ENCODE measurements at regions not wholly inside any gene's neighbourhood (a gene's known extent, or its start where the extent isn't known, plus 50 kb on each side); places are given as distances from the start of the nearest gene placed in this dataset.
"Not testable (repeated sequence)": the region's sequence is repeated elsewhere in the genome, so short reads cannot be mapped to it uniquely, and the experiment has no call there.

DNA sequence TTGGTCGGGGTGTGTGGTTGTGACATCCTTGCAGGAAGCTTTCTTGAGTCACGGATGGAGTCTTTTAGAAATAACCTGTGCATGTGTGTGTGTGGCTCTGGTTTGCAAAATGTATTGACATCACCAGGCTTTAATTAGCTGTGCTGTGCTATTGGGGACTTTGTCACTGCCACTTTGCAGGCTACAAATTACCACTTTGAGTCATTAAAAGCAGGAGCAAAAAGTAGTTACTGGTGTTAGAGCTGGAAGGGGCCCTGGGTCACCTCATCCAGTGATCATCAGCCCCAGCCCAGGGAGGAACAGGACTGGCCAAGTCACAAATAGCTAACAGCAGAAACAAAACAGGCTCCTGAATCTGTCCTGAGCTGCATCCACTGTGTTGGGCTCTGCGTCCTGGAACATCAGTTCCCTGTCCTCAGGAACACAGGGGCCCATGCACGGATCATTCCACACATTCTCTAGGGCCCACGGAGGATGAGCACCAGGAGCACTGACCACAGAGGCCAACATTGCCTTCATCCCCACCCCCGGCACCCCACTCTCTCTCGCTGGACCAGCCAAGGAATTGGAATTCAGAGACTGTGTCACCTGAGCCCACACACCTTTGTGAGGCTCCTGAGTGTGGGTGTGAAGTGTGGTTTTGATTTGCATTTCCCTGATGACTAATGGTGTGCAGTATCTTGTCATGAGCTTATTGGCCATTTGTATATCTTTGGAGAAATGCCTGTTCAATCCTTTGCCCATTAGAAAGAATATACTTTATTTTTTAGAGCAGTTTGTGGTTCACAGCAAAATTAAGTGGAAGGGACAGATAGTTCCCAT lies 280.1 kb upstream of the C1orf174 start:
- no peak overlapping the region for H3K9ac ChIP-seq
- no peaks in the 10 kb centered on the region for H3K79me2 ChIP-seq
- no peak overlapping the region for H3K4me3 ChIP-seq (ENCODE audit: low read depth, low read length)
- H3K36me3 ChIP-seq (ENCODE audit: control insufficient read depth, insufficient read depth, low read length): no peaks in the 10 kb centered on the region
- TF ChIP-seq, protein P1, sequence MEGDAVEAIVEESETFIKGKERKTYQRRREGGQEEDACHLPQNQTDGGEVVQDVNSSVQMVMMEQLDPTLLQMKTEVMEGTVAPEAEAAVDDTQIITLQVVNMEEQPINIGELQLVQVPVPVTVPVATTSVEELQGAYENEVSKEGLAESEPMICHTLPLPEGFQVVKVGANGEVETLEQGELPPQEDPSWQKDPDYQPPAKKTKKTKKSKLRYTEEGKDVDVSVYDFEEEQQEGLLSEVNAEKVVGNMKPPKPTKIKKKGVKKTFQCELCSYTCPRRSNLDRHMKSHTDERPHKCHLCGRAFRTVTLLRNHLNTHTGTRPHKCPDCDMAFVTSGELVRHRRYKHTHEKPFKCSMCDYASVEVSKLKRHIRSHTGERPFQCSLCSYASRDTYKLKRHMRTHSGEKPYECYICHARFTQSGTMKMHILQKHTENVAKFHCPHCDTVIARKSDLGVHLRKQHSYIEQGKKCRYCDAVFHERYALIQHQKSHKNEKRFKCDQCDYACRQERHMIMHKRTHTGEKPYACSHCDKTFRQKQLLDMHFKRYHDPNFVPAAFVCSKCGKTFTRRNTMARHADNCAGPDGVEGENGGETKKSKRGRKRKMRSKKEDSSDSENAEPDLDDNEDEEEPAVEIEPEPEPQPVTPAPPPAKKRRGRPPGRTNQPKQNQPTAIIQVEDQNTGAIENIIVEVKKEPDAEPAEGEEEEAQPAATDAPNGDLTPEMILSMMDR (IDR thresholded peaks at IDR 0.05): no peak
- H3K27me3 ChIP-seq (ENCODE audit: control insufficient read depth, insufficient read depth, low read length): no peaks in the 10 kb centered on the region
- no peak overlapping the region for H3K27ac ChIP-seq
- no peak overlapping the region for H3K4me2 ChIP-seq (ENCODE audit: low read length)
- no peaks in the 10 kb centered on the region for H3K9me3 ChIP-seq (ENCODE audit: control insufficient read depth, low read length)
- H2AFZ ChIP-seq: no peak overlapping the region
- no peaks in the 10 kb centered on the region for H3K4me1 ChIP-seq

DNA sequence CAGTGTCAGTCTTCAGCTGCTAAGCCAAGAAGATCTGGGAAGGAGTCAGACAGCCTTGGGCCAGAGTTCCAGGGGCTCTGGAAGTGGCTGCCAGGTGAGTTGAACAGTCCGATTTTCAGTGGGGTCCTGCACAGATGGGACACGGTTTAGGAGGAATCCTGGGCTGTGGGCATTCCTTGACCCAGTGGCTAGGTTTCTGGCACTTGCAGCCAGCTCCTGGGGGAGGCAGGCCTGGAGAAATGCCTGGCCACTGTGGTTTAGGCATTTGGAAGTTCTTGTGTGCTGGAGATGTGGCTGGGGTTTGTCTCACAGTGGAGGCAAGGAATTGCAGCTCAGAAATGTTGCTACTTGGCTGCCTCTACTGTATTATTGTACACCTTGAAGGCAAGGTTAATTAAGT lies 286.4 kb upstream of the C1orf174 start:
- not testable (repeated sequence) for H3K4me3 ChIP-seq (ENCODE audit: low read depth, low read length); H3K27me3 ChIP-seq (ENCODE audit: control insufficient read depth, insufficient read depth, low read length); H3K79me2 ChIP-seq; H3K27ac ChIP-seq; H2AFZ ChIP-seq; H3K9ac ChIP-seq; H3K36me3 ChIP-seq (ENCODE audit: control insufficient read depth, insufficient read depth, low read length); H3K4me1 ChIP-seq; H3K4me2 ChIP-seq (ENCODE audit: low read length); H3K9me3 ChIP-seq (ENCODE audit: control insufficient read depth, low read length)

DNA sequence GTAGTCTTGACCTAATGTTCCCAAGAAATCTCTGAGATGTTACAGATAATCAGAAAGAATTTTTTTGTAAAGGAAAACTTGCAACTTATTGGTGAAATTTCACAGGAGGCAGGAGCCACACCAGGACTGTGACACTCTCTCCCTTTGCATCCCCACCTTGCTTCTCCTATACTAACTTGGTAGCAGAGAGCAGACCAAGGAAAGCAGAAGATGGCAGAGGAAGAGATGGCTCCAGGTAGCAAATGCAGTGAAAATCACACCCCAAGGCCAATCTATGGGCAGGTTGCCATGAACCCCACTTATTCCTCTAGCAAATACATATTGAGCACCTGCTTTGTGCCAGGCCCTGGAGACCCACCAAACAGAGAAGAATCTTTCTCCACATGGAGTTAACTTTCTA lies 303.4 kb upstream of the C1orf174 start:
- H3K27me3 ChIP-seq (ENCODE audit: control insufficient read depth, insufficient read depth, low read length): peaks cover 3% of the 10 kb centered on the region
- no peak overlapping the region for H3K4me2 ChIP-seq (ENCODE audit: low read length)
- no peaks in the 10 kb centered on the region for H3K79me2 ChIP-seq
- H3K9ac ChIP-seq: no peak overlapping the region
- no peaks in the 10 kb centered on the region for H3K4me1 ChIP-seq
- TF ChIP-seq, protein P1 (IDR thresholded peaks at IDR 0.05): no peak
- H2AFZ ChIP-seq: no peak overlapping the region
- H3K4me3 ChIP-seq (ENCODE audit: low read depth, low read length): no peak overlapping the region
- no peak overlapping the region for H3K27ac ChIP-seq
- no peaks in the 10 kb centered on the region for H3K36me3 ChIP-seq (ENCODE audit: control insufficient read depth, insufficient read depth, low read length)
- H3K9me3 ChIP-seq (ENCODE audit: control insufficient read depth, low read length): no peaks in the 10 kb centered on the region

DNA sequence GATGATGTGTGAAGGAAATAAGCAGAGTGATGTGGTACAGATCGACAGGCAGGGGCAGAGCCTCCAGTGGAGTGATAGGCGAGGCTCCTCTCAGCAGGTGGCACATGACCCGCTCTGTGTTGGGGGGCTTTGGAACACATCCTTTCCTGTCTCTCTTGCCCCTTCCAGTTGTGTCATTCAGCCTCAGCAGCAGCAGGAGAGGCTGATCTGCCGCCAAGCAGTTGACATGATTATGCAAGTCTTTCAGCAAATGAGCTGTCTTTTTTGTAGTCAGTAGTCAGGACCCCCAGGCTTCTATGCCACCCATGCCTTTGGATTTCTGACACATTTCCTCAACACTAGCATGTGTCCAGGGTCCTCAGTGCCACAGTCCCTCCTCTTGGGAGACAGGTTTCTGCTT lies 307.1 kb upstream of the C1orf174 start:
- peaks cover 3% of the 10 kb centered on the region for H3K27me3 ChIP-seq (ENCODE audit: control insufficient read depth, insufficient read depth, low read length)
- TF ChIP-seq, protein P1 (IDR thresholded peaks at IDR 0.05): no peak
- no peak overlapping the region for H3K27ac ChIP-seq
- H3K9me3 ChIP-seq (ENCODE audit: control insufficient read depth, low read length): no peaks in the 10 kb centered on the region
- H3K79me2 ChIP-seq: no peaks in the 10 kb centered on the region
- H3K4me3 ChIP-seq (ENCODE audit: low read depth, low read length): no peak overlapping the region
- no peak overlapping the region for H3K4me2 ChIP-seq (ENCODE audit: low read length)
- no peaks in the 10 kb centered on the region for H3K36me3 ChIP-seq (ENCODE audit: control insufficient read depth, insufficient read depth, low read length)
- H3K9ac ChIP-seq: no peak overlapping the region
- H3K4me1 ChIP-seq: no peaks in the 10 kb centered on the region
- no peak overlapping the region for H2AFZ ChIP-seq

DNA sequence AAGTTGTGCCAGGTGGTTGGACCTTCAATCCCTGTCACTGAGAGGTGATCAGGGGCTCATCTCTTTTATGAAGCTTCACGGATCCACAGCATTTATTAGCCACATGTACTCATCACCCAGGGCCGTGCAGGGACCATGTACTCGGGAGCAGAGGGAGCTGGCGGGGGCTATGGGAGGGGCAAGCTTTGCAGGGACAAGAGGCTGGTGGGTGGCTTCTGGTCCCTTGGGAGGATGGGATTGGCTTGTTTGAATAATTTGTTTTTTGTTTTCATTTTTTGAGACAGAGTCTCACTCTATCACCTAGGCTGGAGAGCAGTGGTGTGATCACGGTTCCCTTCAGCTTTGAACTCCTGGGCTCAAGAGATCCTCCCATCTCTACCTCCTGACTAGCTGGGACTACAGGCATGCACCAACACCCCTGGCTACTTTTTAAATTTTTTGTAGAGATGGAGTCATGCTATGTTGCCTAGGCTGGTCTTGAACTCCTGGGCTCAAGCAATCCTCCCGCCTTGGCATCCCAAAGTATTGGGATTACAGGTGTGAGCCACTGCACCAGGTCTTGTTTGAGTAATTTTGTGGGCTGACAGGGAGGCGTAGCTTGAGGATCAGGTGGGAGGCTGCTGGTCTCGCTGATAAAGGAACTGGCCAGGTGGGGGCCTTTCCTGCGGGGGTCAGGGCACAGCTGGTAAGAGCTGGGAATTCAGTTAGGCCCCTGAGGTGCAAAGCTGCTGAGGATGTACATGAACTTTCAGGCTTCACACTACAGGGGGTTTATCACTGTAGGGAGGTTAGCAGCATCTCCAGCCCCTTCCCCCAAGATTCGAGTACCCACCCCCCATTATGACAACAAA lies 308.0 kb upstream of the C1orf174 start:
- Histone ChIP-seq H3K4me3 (ENCODE audit: low read depth, low read length) (no peak overlapping the region), H3K27ac (no peak overlapping the region), H3K9me3 (ENCODE audit: control insufficient read depth, low read length) (no peaks in the 10 kb centered on the region), H2AFZ (no peak overlapping the region), H3K4me1 (no peaks in the 10 kb centered on the region), H3K27me3 (ENCODE audit: control insufficient read depth, insufficient read depth, low read length) (peaks cover 3% of the 10 kb centered on the region), H3K4me2 (ENCODE audit: low read length) (no peak overlapping the region), H3K79me2 (no peaks in the 10 kb centered on the region), H3K9ac (no peak overlapping the region), H3K36me3 (ENCODE audit: control insufficient read depth, insufficient read depth, low read length) (no peaks in the 10 kb centered on the region)
- TF ChIP-seq, protein P1 (IDR thresholded peaks at IDR 0.05): no peak

All from parathyroid adenoma (tissue), 2 donors.